OCI-LY7 (cell line): ENCODE measurements at regions not wholly inside any gene's neighbourhood (a gene's known extent, or its start where the extent isn't known, plus 50 kb on each side); places are given as distances from the start of the nearest gene placed in this dataset.

Experiments used
- BruUV-seq: library from RNA; stranded (reverse); fragments of 400-500 nt; replicated peaks from 2 replicates; lab custom pipeline; 2021; lab: Mats Ljungman, UMichigan
- CTCF ChIA-PET: fragments of 300-600 bp; sonication (Branson Sonifier 250); formaldehyde crosslinking; loops from one replicate; lab custom pipeline; 2022; ENCODE audit warnings: antibody characterized with exemption; ENCODE audit not compliant: unreplicated experiment; lab: Charles Lee
- POLR2A ChIA-PET: fragments of 300-600 bp; sonication (Branson Sonifier 250); formaldehyde crosslinking; loops from one replicate; lab custom pipeline; 2022; ENCODE audit warnings: antibody characterized with exemption; lab: Charles Lee
- DNase-seq: peaks from one replicate; pipeline ENCODE4 v3.0.0-alpha.2; 2015; ENCODE audit warnings: low spot score
- H2AFZ ChIP-seq: fragments of 200-600 bp; sonication (generic), shearing (Covaris generic); 2 replicates; pipeline ENCODE4 v1.6.1; 2014; ENCODE audit warnings: mild to moderate bottlenecking, antibody characterized with exemption, low read length, moderate library complexity
- H3K27ac ChIP-seq: fragments of 200-600 bp; sonication (generic); 2 replicates; pipeline ENCODE4 v1.5.1; 2014; ENCODE audit warnings: mixed run types, low read depth, mild to moderate bottlenecking, moderate library complexity, low read length, inconsistent platforms; ENCODE audit not compliant: poor library complexity, severe bottlenecking
- H3K36me3 ChIP-seq: fragments of 200-600 bp; sonication (generic); 2 replicates; pipeline ENCODE4 v1.6.1; 2014; ENCODE audit warnings: mild to moderate bottlenecking, antibody characterized with exemption, low read length, moderate library complexity, mixed read lengths; ENCODE audit not compliant: insufficient read depth
- H3K4me1 ChIP-seq: fragments of 200-600 bp; sonication (generic); 2 replicates; pipeline ENCODE4 v1.5.1; 2014; ENCODE audit warnings: mild to moderate bottlenecking, low read length; ENCODE audit not compliant: insufficient read depth, poor library complexity, severe bottlenecking
- H3K4me2 ChIP-seq: fragments of 200-600 bp; sonication (generic); 2 replicates; pipeline ENCODE4 v1.6.1; 2014; ENCODE audit warnings: mild to moderate bottlenecking, low read length
- H3K4me3 ChIP-seq: fragments of 200-600 bp; sonication (generic); 2 replicates; pipeline ENCODE4 v1.5.1; 2014; ENCODE audit warnings: mild to moderate bottlenecking, low read depth, low read length; ENCODE audit not compliant: poor library complexity, severe bottlenecking
- H3K79me2 ChIP-seq: fragments of 200-600 bp; sonication (generic); 2 replicates; pipeline ENCODE4 v1.6.1; 2016; ENCODE audit warnings: low read depth, mild to moderate bottlenecking, low read length, moderate library complexity, mixed read lengths; ENCODE audit not compliant: insufficient read depth
- H3K9me2 ChIP-seq: fragments of 200-600 bp; sonication (generic); 2 replicates; pipeline ENCODE4 v1.6.1; 2016; ENCODE audit warnings: mild to moderate bottlenecking, low read length, mixed read lengths; ENCODE audit not compliant: insufficient read depth
- H3K9me3 ChIP-seq: fragments of 200-600 bp; sonication (generic); 2 replicates; pipeline ENCODE4 v1.6.1; 2014; ENCODE audit warnings: mild to moderate bottlenecking, mixed run types, low read length, mixed read lengths
- H4K20me1 ChIP-seq: fragments of 200-600 bp; sonication (generic); 2 replicates; pipeline ENCODE4 v1.6.1; 2014; ENCODE audit warnings: mild to moderate bottlenecking, antibody characterized with exemption, low read length, moderate library complexity, mixed read lengths; ENCODE audit not compliant: insufficient read depth
- CTCF ChIP-seq: fragments of 200-600 bp; sonication (generic); conservative IDR thresholded peaks from 2 replicates; pipeline ENCODE4 v1.5.1; 2014; ENCODE audit warnings: mild to moderate bottlenecking, antibody characterized with exemption, low read length, moderate library complexity, mixed read lengths
- EZH2phosphoT487 ChIP-seq: fragments of 200-600 bp; sonication (generic); IDR thresholded peaks from 2 replicates; pipeline ENCODE4 v1.6.1; 2018; ENCODE audit warnings: low read depth, borderline replicate concordance, mild to moderate bottlenecking, mixed run types, antibody characterized with exemption, low read length, moderate library complexity, mixed read lengths
- intact Hi-C: fragments of 100-400 bp; cut with micrococcal nuclease; formaldehyde crosslinking; loops from one replicate; pipeline ENCODE4 v1.10.0; 2022; ENCODE audit not compliant: unreplicated experiment

GRCh38 chr18:29653671-29654215 is 1388.8 kb downstream of the DSC3 start:
- ChIA-PET CTCF (no interaction called here), POLR2A (no interaction called here)
- H3K4me2 ChIP-seq, result no peak overlapping the region
- BruUV-seq, result no TSS peak
- no peaks in the 10 kb centered on the region for H3K9me3 ChIP-seq
- intact Hi-C loops, result no loop called here
- H3K9me2 ChIP-seq, result no peaks in the 10 kb centered on the region
- TF ChIP-seq EZH2phosphoT487, result no peak
- no peak for TF ChIP-seq CTCF
- no peak overlapping the region for H3K4me3 ChIP-seq
- H3K27ac ChIP-seq, result no peak overlapping the region
- H2AFZ ChIP-seq, result no peak overlapping the region
- no peaks in the 10 kb centered on the region for H3K79me2 ChIP-seq
- DNase-seq, result no peak
- no peaks in the 10 kb centered on the region for H4K20me1 ChIP-seq
- no peaks in the 10 kb centered on the region for H3K4me1 ChIP-seq
- no peaks in the 10 kb centered on the region for H3K36me3 ChIP-seq

GRCh38 chr18:29652797-29653196 is 1389.7 kb downstream of the DSC3 start:
- Histone ChIP-seq H3K9me3 (no peaks in the 10 kb centered on the region), H4K20me1 (no peaks in the 10 kb centered on the region), H3K4me1 (no peaks in the 10 kb centered on the region), H3K79me2 (no peaks in the 10 kb centered on the region), H3K36me3 (no peaks in the 10 kb centered on the region), H3K4me3 (no peak overlapping the region), H3K9me2 (no peaks in the 10 kb centered on the region), H3K4me2 (no peak overlapping the region), H3K27ac (no peak overlapping the region), H2AFZ (no peak overlapping the region)
- no peak for DNase-seq
- BruUV-seq, result no TSS peak
- ChIA-PET CTCF (no interaction called here), POLR2A (no interaction called here)
- TF ChIP-seq CTCF, result no peak
- TF ChIP-seq EZH2phosphoT487, result no peak
- intact Hi-C loops, result no loop called here

GRCh38 chr18:29651122-29651680 is 1391.3 kb downstream of the DSC3 start:
- TF ChIP-seq EZH2phosphoT487 (no peak), CTCF (no peak)
- no peaks in the 10 kb centered on the region for H3K79me2 ChIP-seq
- no peaks in the 10 kb centered on the region for H4K20me1 ChIP-seq
- no peaks in the 10 kb centered on the region for H3K9me2 ChIP-seq
- no peak overlapping the region for H3K4me3 ChIP-seq
- DNase-seq, result no peak
- POLR2A ChIA-PET, result no interaction called here
- no peaks in the 10 kb centered on the region for H3K9me3 ChIP-seq
- H3K4me1 ChIP-seq, result no peaks in the 10 kb centered on the region
- intact Hi-C loops, result no loop called here
- H3K27ac ChIP-seq, result no peak overlapping the region
- CTCF ChIA-PET, result no interaction called here
- H2AFZ ChIP-seq, result no peak overlapping the region
- no peak overlapping the region for H3K4me2 ChIP-seq
- no TSS peak for BruUV-seq
- no peaks in the 10 kb centered on the region for H3K36me3 ChIP-seq
